ENCODE measurements at regions not wholly inside any gene's neighbourhood (a gene's known extent, or its start where the extent isn't known, plus 50 kb on each side); places are given as distances from the start of the nearest gene placed in this dataset.

DNA sequence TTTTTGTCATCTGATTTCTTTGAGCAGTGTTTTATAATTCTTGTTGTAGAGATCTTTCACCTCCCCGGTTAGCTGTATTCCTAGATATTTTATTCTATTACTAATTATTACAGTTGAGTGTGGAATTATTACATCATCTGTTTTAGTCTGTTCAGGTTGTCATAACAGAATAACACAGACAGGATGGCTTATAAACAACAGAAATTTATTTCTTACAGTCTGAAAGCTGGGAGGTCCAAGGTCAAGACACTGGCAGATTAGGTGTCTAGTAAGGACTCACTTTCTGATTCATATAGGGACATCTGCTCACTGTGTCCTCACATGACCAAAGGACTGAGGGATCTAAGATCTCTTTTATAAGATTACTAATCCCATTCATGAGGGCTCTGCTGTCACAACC, 121.3 kb upstream of the THBS1 start:
- TF ChIP-seq, protein P1, sequence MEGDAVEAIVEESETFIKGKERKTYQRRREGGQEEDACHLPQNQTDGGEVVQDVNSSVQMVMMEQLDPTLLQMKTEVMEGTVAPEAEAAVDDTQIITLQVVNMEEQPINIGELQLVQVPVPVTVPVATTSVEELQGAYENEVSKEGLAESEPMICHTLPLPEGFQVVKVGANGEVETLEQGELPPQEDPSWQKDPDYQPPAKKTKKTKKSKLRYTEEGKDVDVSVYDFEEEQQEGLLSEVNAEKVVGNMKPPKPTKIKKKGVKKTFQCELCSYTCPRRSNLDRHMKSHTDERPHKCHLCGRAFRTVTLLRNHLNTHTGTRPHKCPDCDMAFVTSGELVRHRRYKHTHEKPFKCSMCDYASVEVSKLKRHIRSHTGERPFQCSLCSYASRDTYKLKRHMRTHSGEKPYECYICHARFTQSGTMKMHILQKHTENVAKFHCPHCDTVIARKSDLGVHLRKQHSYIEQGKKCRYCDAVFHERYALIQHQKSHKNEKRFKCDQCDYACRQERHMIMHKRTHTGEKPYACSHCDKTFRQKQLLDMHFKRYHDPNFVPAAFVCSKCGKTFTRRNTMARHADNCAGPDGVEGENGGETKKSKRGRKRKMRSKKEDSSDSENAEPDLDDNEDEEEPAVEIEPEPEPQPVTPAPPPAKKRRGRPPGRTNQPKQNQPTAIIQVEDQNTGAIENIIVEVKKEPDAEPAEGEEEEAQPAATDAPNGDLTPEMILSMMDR (IDR thresholded peaks at IDR 0.05; ENCODE audit: insufficient read depth, low read length, poor library complexity, severe bottlenecking): no peak
- TF ChIP-seq EZH2phosphoT487 (conservative IDR thresholded peaks at IDR 0.05; ENCODE audit: low read length): no peak

Measured in SU-DHL-6 (cell line).